ENCODE measurements at regions not wholly inside any gene's neighbourhood (a gene's known extent, or its start where the extent isn't known, plus 50 kb on each side); places are given as distances from the start of the nearest gene placed in this dataset.

DNA sequence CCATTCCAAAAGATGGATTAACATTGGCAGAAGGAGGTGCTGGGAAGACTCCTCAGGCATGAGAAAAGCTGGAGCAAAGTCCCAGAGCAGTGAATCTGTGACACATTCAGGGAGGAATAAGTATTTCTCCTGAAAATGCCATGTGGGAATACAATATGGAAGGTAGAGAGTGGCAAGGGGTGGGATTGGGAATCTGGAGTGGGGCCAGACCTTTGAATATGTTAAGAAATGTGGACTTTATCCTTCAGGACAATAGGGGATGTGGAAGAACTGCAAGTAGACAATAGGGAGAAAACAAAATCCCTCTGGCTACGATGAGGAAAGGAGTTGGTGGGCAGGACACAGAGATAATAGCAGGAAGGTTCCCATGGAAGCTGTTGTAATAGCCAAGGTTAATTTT is 305.6 kb upstream of the TGFBR2 start:
- TF ChIP-seq, protein P1, sequence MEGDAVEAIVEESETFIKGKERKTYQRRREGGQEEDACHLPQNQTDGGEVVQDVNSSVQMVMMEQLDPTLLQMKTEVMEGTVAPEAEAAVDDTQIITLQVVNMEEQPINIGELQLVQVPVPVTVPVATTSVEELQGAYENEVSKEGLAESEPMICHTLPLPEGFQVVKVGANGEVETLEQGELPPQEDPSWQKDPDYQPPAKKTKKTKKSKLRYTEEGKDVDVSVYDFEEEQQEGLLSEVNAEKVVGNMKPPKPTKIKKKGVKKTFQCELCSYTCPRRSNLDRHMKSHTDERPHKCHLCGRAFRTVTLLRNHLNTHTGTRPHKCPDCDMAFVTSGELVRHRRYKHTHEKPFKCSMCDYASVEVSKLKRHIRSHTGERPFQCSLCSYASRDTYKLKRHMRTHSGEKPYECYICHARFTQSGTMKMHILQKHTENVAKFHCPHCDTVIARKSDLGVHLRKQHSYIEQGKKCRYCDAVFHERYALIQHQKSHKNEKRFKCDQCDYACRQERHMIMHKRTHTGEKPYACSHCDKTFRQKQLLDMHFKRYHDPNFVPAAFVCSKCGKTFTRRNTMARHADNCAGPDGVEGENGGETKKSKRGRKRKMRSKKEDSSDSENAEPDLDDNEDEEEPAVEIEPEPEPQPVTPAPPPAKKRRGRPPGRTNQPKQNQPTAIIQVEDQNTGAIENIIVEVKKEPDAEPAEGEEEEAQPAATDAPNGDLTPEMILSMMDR (IDR thresholded peaks at IDR 0.05; ENCODE audit: poor library complexity) = no peak
- TF ChIP-seq EZH2 (IDR thresholded peaks at IDR 0.05; ENCODE audit: borderline replicate concordance) = no peak
- TF ChIP-seq EZH2phosphoT487 (IDR thresholded peaks at IDR 0.05; ENCODE audit: low read depth, severe bottlenecking, unreplicated experiment) = no peak

Data from hepatocyte (in vitro differentiated cells).